Renal cortical epithelial cell (primary cell): ENCODE measurements at regions not wholly inside any gene's neighbourhood (a gene's known extent, or its start where the extent isn't known, plus 50 kb on each side); places are given as distances from the start of the nearest gene placed in this dataset.

ENCODE experiments used
- DNase-seq: peaks from one replicate; pipeline ENCODE4 v3.0.0-alpha.2; 2011; ENCODE audit warnings: low read depth

DNA sequence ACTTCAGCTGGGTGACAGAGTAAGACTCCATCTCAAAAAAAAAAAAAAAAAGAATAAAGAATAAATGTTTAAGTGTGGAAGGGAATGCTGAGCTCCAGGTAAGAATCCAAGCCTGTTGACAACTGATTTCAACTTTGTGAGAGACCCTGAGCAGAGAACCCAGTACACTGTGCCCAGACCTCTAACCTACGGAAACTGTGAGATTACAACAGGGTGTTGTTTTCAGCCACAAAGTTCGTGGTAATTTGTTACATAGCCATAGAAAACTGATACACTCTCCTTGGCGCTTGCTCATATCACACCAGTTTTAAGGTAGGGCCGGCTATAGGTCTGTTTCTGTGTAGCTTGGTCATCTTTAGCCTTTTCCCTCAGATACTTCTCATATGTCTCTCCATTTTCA, 98.4 kb upstream of the PAPOLG start:
- no peak for DNase-seq

GRCh38 chr2:60659026-60659425, 97.0 kb upstream of the PAPOLG start:
- DNase-seq = no peak

GRCh38 chr2:60661073-60661738, 94.9 kb upstream of the PAPOLG start:
- no peak for DNase-seq

DNA sequence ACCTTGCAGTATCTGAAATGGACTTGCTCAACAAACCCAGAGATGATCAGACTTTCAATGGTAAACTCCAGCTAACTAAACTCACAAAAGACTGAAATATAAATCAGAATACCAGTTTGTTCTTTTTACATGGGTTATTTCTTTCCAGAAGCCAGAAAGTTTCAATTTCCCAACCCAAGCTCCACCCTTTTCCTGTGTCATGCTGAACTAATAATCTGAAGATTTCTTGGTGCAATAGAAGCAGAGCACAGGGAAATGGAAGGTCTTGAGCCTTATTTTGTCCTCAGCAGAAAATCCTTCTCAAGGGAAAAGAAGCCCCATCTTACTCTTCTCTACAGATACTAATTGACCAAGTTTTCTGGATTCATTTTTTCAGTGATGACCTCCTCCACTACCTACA, 93.3 kb upstream of the PAPOLG start:
- DNase-seq = no peak

DNA sequence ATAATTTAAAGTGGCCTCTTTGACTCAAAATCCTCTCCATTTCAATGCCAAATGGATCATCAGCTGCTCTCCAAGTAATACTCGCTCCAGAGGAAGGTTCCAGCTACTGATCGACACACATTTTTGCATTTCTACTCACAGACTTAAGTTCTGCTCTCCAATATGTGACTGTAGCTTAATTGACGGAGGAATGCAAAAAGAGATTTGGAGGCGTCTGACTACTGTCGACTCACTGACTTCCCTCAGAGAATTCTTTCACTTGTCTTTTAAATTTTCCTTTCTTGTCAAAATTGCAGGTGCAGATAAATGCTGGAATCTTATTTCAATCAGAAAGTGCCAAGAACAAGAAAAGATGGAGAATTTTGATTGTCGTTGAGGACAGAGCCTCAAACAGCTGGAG, 84.1 kb upstream of the PAPOLG start:
- no peak for DNase-seq

GRCh38 chr2:60674524-60675165, 81.4 kb upstream of the PAPOLG start:
- peak; percentile 53 for DNase-seq

DNA sequence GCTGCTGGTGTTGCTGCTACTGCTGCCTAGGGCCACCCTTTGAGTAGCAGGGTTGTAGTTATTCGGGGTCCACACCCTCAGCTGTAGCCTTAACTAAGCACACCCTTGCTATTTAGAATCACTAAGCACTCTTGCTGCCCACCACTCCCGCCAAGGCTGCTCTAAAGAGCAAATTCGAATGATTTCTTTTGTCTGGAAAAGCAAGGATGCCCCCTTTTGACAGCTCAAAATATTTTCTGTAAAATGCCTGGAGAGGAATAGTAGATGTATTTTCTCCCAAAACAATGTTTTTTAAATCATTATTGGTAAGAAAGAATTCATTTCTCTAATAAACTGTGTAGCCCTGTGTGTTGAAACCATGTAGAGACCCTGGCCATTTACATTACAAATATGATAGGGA, 80.8 kb upstream of the PAPOLG start:
- DNase-seq = no peak

DNA sequence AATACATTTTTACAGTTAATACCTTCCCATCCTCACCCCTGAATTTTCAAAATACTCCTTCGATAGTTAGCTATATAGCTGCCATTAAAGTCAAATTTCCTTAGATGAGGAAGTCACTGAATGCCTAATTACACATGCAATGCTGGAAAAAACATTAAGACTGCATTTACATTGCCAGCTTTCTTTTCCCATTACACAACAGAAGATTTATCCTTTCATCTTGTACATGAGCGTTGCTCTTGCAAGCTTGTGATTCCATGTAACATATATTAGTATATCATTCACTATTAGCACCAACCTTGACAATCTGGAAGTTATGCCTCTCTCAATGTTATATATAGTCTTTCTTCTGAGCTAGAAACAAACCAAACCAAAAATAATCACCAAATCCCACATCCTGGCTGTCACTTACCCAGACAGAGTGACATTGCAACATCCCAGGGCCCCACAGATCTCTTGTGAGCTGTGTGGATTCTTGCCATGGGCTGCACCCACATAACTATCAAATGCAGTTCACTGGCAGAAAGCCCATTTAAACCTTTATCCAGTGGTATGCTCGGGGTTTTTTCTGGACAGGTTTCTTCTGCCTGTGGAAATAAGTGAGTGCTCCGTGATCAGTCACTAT, 79.2 kb upstream of the PAPOLG start:
- DNase-seq = no peak

GRCh38 chr2:60677356-60677755, 78.7 kb upstream of the PAPOLG start:
- no peak for DNase-seq

- no peak for DNase-seq
Observed at GRCh38 chr2:60678551-60678950, 77.5 kb upstream of the PAPOLG start.

GRCh38 chr2:60679036-60679780, 76.9 kb upstream of the PAPOLG start:
- no peak for DNase-seq

GRCh38 chr2:60693551-60693950, 62.5 kb upstream of the PAPOLG start:
- no peak for DNase-seq

DNA sequence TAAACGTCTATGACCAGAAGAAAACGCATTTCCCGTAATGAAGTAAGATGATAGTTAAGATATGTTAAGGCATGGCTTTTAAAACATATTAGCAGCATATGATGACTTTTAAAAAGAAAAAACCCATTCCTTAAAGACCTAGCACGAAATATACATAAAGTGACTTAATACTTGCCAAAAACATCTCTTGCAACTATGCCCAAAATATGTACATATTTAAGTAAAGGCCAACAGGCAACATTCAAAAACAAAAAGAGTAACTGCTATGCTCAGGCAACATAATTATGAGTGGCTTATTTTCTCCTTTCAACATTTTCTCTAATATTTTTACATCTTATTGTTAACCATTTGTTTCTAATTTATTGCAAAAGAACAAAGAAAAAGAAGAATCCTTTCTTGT, 60.3 kb upstream of the PAPOLG start:
- no peak for DNase-seq

GRCh38 chr2:60699617-60700016, 56.5 kb upstream of the PAPOLG start:
- DNase-seq = no peak

GRCh38 chr2:60706021-60706420, 50.0 kb upstream of the PAPOLG start:
- no peak for DNase-seq
